GM18517 (cell line): ENCODE measurements at regions not wholly inside any gene's neighbourhood (a gene's known extent, or its start where the extent isn't known, plus 50 kb on each side); places are given as distances from the start of the nearest gene placed in this dataset.
"Not testable (repeated sequence)": the region's sequence is repeated elsewhere in the genome, so short reads cannot be mapped to it uniquely, and the experiment has no call there.

Experiments used
- ATAC-seq: cut with Tn5 transposase; IDR thresholded peaks from one replicate; pipeline ENCODE4 v1.9.1; 2021; ENCODE audit warnings: mild to moderate bottlenecking, moderate library complexity; ENCODE audit not compliant: unreplicated experiment

GRCh38 chr1:38760562-38760961, 99.0 kb downstream of the RRAGC start:
- no peak for ATAC-seq

- ATAC-seq: no peak
Measured at GRCh38 chr1:38758820-38759219, 100.8 kb downstream of the RRAGC start.

DNA sequence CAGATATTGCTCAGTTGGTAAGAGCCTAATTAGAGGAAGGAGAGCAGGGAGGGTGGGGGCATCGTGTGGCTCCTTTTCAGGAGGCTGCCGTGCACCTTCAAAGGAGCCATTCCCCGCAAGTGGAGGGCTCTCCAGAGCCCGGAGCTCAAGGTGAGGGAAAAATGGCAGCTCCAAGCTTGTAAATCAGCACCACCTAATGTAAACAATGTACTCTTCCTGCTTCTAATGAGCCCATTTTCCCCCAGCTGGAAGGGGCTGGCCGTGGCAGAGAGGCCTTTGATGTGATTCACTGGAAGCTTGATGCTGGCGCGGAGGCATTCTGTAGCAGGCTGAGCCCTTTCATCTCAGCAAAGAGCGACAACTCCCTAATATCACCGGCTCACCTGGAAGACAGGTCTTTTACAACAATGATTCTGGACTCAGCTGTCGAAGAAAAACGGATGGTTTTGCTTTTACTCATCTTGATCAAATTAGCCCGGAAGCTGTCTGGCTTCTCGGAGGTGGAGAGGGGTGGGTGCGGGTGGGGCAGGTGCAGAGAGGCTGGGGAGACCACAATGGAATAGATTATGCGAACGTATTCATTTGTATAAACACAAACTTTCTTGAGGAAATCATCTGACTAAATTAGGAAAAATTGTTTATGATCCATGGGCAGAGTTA, 112.5 kb downstream of the RRAGC start:
- no peak for ATAC-seq

- ATAC-seq: no peak
Measured at GRCh38 chr1:38746402-38746935, 113.1 kb downstream of the RRAGC start.

GRCh38 chr1:38745476-38746401, 113.8 kb downstream of the RRAGC start:
- no peak for ATAC-seq

GRCh38 chr1:38744452-38745350, 114.9 kb downstream of the RRAGC start:
- no peak for ATAC-seq

- no peak for ATAC-seq
Measured at GRCh38 chr1:38743184-38743583, 116.4 kb downstream of the RRAGC start.

- ATAC-seq: no peak
Measured at GRCh38 chr1:38741341-38741740, 118.2 kb downstream of the RRAGC start.

GRCh38 chr1:38740487-38740886, 119.1 kb downstream of the RRAGC start:
- ATAC-seq: no peak

DNA sequence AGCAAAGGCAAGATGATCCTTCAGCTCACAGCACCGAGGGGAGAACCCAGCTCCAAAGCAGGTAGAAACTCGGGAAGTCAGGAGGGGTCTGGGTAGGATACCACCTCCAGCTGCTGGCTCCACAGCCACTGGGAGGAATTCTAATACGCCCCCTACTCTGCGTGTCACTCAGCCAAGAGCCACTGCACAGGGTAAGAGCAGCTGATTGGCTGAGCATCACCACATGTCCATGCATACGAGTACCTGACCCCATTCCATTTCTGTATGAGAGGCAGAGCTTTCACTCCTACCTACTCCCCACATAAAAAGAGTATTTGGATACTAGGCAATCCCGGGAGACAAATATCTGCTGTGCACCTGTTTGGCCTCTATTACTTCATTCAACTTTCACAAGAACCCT, 121.4 kb downstream of the RRAGC start:
- no peak for ATAC-seq

GRCh38 chr1:38736399-38736798, 123.2 kb downstream of the RRAGC start:
- ATAC-seq: no peak

DNA sequence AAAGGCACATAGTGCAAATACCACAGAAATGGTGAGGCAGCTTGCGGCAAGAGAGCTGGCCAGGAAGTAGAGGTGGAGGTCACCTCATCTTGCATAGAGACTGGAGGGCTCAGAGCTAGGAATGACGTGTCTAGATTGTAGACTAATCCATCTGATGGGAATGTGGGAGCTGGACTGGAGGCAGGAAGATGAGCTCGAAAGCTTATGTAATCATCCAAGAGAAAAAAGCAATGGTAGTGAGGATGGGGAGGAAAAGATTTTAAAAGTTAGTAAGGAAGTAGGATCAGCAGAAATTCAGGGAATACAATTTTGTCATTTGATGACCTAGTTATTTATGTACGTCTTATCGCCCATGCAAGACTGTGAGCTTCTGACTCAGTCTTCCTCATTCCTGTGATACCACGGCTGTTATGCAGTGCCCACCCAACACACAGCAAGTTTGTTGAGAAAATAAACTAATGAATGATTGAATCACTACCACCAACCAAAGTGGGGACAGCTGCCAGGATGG, 123.9 kb downstream of the RRAGC start:
- no peak for ATAC-seq

DNA sequence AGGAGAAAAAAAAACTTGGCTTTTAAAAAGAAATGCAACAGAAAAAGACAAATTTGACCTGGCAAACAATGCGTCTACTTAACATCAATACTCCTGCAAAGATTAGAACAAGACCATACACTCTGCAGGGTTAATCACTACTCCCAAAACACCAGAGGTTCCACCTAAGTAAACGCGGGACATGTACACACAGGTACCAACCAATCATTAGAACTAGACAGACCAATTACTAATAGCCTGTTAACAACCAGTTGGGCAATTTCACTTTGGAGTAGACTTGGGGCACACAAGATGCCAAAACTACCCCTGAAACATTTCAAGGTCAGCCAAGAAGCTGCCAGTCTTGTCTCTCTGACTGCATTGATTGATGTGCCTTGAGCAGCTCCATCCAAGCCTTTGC, 125.8 kb downstream of the RRAGC start:
- no peak for ATAC-seq

DNA sequence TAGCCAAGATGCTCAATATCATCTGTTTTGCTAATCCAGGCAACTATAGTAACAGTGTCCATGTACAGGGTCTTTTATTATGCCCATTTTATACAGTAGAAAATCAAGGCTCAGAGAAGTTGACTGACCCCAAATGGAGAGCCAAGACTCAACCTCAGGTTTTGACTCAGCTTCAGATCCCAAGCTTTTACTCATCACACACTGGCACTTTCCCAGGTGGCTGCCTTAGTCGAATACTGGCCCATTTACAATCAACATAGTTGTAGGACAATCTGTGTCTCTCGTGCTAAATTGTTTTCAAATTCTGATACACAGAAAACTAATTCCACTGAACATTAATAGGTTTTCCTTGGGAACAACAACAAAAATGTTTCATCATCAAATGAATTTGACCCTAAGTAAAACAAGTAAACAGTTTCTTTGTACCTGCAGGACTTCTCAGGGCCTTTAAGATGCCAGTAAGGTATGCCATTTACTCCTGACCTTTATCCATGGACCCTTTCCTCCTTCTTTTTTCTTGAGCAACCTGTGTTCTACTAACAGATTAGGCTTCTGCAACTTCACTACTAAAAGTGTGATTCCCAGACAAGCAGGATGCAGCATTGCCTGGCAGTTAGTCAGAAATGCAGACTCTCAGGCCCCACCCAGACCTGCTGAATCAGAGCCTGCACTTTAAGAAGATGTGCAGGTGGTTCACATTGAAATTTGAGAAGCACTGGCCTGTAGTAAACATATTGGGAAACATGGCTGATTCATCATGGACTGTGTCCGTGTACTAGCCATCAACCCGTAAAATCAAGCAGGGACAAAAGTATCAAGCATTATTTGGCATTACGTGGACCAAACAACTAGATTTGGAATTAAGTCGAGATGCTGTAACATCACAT, 128.8 kb downstream of the RRAGC start:
- ATAC-seq: no peak

- no peak for ATAC-seq
Measured at GRCh38 chr1:38728585-38728908, 131.0 kb downstream of the RRAGC start.

GRCh38 chr1:38727684-38728584, 131.6 kb downstream of the RRAGC start:
- ATAC-seq: no peak

DNA sequence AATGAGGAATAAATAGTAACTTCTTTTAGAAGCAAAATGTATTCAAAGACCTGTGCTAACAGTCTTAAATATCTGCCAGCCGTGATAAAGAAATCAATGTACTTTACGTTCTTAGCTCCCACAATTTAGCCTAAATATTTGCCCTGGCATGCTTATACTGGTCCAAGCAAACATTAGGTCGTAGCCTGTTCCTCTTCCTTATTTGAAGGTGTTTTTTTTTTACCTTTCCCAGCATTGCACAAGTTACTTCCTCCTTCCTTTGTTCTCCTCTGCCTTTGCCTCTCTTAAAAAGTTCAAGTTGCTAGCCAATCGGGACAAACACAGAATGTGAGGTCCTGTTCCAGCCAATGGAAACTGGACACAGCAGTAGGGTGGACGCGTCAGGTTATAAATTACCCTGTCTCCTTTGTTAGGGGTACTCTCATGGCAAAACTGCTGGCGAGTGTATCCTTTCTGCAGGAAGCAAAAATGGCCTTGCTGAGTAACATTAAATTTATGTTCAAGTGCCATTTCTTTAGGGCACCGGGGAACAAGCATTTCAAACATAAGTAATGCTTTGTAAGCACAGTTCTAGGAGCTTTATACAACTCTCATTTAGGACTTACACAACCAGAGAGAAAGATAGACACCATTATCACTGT, 134.1 kb downstream of the RRAGC start:
- not testable (repeated sequence) for ATAC-seq
